Right lobe of liver (tissue), 4 donors: ENCODE measurements at regions not wholly inside any gene's neighbourhood (a gene's known extent, or its start where the extent isn't known, plus 50 kb on each side); places are given as distances from the start of the nearest gene placed in this dataset.

Source experiments
- CTCF ChIP-seq, 4 donors: fragments of 200-600 bp in 3 of 4; fragments of 450-650 bp in 1 of 4; IDR thresholded peaks; one replicate each; pipeline versions ENCODE4 v1.5.1 to v1.8.0; 2016 to 2022; ENCODE audit warnings: antibody characterized with exemption in 4 of 4, mild to moderate bottlenecking in 2 of 4
- POLR2A ChIP-seq: fragments of 450-650 bp; IDR thresholded peaks from one replicate; pipeline ENCODE4 v1.6.1; 2017; ENCODE audit warnings: antibody characterized with exemption, mild to moderate bottlenecking
- donor health status: DM: no; HTN: no; CAD: no.
- donor health status: DM: no; HTN: no; CAD: no.
- donor health status: DM: no; HTN: yes; CAD: no.

- TF ChIP-seq POLR2A (no peak), CTCF (IDR thresholded peaks at IDR 0.05) (no peak)
Observed at GRCh38 chr6:206264-206663, 86.0 kb upstream of the DUSP22 start.
